ENCODE measurements at regions not wholly inside any gene's neighbourhood (a gene's known extent, or its start where the extent isn't known, plus 50 kb on each side); places are given as distances from the start of the nearest gene placed in this dataset.

DNA sequence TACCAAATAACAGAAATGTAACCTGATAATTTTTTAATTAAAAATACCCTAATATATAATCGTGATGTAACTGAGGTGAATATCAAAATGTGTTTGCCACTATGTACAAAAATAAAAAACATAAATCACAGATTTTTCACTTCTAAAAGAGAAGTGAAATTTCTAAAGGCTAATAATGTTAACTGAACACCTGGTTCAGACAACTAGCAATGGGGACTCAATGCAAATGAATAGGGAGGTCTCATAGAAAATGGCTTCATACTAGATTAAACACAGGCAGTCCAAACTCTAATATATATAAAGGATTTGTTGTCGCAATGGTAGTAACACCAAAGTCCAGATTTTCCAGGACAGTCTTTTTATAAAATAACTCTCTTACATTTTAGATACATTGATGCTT lies 365.4 kb upstream of the ATP2B1 start:
- Histone ChIP-seq H3K27me3 (no peaks in the 10 kb centered on the region), H3K9me3 (no peaks in the 10 kb centered on the region), H3K27ac (no peak overlapping the region), H3K4me1 (no peaks in the 10 kb centered on the region), H3K4me3 (replicated peaks in 1 of 3) (no peak overlapping the region), H3K36me3 (no peaks in the 10 kb centered on the region)
- intact Hi-C loops (cut with DNase I): no loop called here
- TF ChIP-seq, protein P1, sequence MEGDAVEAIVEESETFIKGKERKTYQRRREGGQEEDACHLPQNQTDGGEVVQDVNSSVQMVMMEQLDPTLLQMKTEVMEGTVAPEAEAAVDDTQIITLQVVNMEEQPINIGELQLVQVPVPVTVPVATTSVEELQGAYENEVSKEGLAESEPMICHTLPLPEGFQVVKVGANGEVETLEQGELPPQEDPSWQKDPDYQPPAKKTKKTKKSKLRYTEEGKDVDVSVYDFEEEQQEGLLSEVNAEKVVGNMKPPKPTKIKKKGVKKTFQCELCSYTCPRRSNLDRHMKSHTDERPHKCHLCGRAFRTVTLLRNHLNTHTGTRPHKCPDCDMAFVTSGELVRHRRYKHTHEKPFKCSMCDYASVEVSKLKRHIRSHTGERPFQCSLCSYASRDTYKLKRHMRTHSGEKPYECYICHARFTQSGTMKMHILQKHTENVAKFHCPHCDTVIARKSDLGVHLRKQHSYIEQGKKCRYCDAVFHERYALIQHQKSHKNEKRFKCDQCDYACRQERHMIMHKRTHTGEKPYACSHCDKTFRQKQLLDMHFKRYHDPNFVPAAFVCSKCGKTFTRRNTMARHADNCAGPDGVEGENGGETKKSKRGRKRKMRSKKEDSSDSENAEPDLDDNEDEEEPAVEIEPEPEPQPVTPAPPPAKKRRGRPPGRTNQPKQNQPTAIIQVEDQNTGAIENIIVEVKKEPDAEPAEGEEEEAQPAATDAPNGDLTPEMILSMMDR (IDR thresholded peaks at IDR 0.05): no peak
- DNase-seq: no peak
- 90 to 97% methylated on average over 2 of the region's 2 CpGs for WGBS, 2 donors

DNA sequence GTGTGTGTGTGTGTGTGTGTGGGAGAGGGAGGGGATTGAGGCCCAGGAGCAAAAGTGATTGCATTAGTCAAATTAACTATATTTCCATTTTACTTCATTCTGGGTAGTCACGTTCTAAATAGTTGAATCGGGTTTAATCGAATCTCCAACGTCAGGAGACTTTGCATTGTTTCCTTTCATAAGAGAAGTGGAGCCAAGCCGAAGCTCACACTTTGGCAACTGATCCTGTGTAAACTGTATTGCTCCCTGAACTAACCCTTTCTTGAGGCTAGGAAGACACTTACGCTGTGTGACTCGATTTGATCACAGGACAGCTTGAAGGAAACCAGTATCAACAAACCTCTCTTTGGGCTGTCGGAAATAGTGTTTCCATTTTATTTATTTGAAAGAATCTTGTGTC lies 363.4 kb upstream of the ATP2B1 start:
- Histone ChIP-seq H3K27ac (no peak overlapping the region), H3K27me3 (no peaks in the 10 kb centered on the region), H3K4me1 (no peaks in the 10 kb centered on the region), H3K4me3 (replicated peaks in 1 of 3) (no peak overlapping the region), H3K9me3 (no peaks in the 10 kb centered on the region), H3K36me3 (no peaks in the 10 kb centered on the region)
- WGBS, 2 donors: 67 to 68% methylated on average over 8 of the region's 8 CpGs
- intact Hi-C loops (cut with DNase I): no loop called here
- DNase-seq: no peak
- TF ChIP-seq, protein P1 (IDR thresholded peaks at IDR 0.05): no peak
- TF ChIP-seq POLR2A (IDR thresholded peaks at IDR 0.05): no peak

DNA sequence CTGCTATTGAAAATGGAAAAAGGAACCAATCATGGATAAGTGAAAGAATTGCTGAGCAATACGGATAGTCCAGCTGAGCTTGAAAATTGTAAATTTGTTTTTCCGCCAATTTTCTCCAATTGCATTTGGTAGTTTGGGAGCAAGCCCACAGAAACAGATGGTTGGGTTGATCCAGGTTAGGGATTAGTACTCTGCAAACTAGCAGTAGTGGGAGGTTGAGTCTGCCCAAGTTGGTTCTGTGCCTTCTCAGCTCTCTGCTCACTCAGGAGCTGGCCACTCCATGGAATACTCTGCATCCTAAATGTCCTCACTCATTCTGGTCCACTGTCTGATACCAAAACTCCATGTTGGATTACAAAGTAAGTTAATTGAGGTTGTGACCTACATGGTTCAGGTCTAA lies 361.1 kb upstream of the ATP2B1 start:
- Histone ChIP-seq H3K4me3 (replicated peaks in 1 of 3) (no peak overlapping the region), H3K27ac (no peak overlapping the region), H3K36me3 (no peaks in the 10 kb centered on the region), H3K27me3 (no peaks in the 10 kb centered on the region), H3K9me3 (no peaks in the 10 kb centered on the region), H3K4me1 (no peaks in the 10 kb centered on the region)
- no peak for DNase-seq
- TF ChIP-seq, protein P1 (IDR thresholded peaks at IDR 0.05): no peak
- TF ChIP-seq POLR2A (IDR thresholded peaks at IDR 0.05): no peak
- intact Hi-C loops (cut with DNase I): no loop called here
- WGBS, 2 donors: 98 to 99% methylated on average over 2 of the region's 2 CpGs

DNA sequence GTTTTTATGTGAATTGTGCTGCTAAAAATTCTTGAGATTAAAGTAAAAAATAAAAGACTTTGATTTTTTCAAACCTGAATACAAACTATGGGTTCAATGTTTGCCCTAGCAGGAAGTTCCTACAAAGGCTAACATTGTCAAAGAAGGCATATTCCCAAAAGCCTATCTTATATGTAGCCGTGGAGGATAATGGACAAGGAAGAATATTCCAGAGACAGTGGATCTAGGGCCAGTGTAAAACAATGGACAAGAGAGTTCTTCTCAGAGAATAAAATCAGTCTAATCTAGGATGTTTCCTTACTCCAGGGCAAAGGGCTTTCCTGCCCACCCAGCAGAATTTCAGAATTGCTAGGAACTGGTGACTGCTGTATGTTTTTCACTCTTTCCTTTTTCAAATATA lies 359.2 kb upstream of the ATP2B1 start:
- no peaks in the 10 kb centered on the region for H3K36me3 ChIP-seq
- no peak overlapping the region for H3K27ac ChIP-seq
- no peak overlapping the region for H3K4me3 ChIP-seq (replicated peaks in 1 of 3)
- 88% methylated on average over 1 of the region's 1 CpG for WGBS, 2 donors
- H3K4me1 ChIP-seq: no peaks in the 10 kb centered on the region
- no peaks in the 10 kb centered on the region for H3K27me3 ChIP-seq
- no peak for DNase-seq
- TF ChIP-seq POLR2A (IDR thresholded peaks at IDR 0.05): no peak
- intact Hi-C loops (cut with DNase I): no loop called here
- H3K9me3 ChIP-seq: no peaks in the 10 kb centered on the region

DNA sequence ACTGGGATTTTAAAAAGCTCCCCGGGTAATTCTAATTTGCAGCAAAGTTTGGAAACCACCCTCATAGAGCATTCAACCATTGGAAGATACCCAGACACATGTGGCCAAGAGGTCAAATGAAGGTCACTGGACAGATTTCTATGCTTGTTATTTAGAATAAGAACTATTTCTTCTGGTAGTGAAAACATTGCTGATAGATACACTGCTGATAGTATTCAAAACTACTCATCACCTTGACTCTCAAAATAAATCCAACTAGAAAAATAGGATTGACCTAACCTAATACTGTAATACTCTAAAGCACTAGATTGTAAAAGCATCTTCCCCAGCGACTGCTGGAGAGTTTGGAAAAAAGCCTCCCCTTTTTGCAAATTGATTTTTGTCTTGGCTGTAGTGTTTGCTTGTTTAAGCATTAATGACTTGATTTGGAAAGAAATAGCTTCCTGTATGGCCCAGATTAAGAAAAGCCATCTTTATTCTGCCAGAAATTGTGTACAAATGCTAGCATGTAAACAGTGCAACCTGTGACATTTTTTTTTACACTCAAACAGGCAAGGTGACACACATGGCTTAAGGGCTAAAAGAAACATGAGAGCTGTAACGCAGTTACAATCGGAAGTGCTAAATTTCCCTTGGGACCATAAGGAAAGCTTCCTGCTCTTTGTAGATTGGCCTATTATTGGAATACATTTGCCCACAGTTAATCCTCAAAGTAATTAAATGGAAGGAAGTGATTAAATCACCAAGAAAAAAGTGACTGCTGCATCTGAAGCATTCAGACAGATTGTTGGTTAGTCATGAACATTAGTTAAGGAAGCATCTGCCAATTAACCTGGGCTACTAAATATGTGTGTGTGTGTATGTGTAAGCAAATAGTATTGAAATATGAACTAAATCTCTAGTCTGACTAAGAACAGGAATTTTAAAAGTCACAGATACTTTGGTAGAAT lies 356.5 kb upstream of the ATP2B1 start:
- 52 to 54% methylated on average over 4 of the region's 4 CpGs for WGBS, 2 donors
- no peaks in the 10 kb centered on the region for H3K4me1 ChIP-seq
- no peaks in the 10 kb centered on the region for H3K27me3 ChIP-seq
- no peak for DNase-seq
- H3K4me3 ChIP-seq (replicated peaks in 1 of 3): no peak overlapping the region
- H3K36me3 ChIP-seq: no peaks in the 10 kb centered on the region
- no peak overlapping the region for H3K27ac ChIP-seq
- H3K9me3 ChIP-seq: no peaks in the 10 kb centered on the region
- intact Hi-C loops (cut with DNase I): no loop called here
- TF ChIP-seq, protein P1 (IDR thresholded peaks at IDR 0.05): no peak
- no peak for TF ChIP-seq POLR2A (IDR thresholded peaks at IDR 0.05)

All from thyroid gland (tissue), 4 donors.